ENCODE measurements at regions not wholly inside any gene's neighbourhood (a gene's known extent, or its start where the extent isn't known, plus 50 kb on each side); places are given as distances from the start of the nearest gene placed in this dataset.
"Not testable (repeated sequence)": the region's sequence is repeated elsewhere in the genome, so short reads cannot be mapped to it uniquely, and the experiment has no call there.

- DNase-seq (ENCODE audit: low read depth in 3 of 3), result no peak
Observed at GRCh38 chr2:13390676-13391075, 673.9 kb downstream of the TRIB2 start.

- DNase-seq (ENCODE audit: low read depth in 3 of 3), result no peak
Observed at GRCh38 chr2:13401312-13401711, 684.6 kb downstream of the TRIB2 start.

- no peak for DNase-seq (ENCODE audit: low read depth in 3 of 3)
Observed at GRCh38 chr2:13413989-13414388, 697.3 kb downstream of the TRIB2 start.

GRCh38 chr2:13414897-13415296, 698.2 kb downstream of the TRIB2 start:
- DNase-seq (ENCODE audit: low read depth in 3 of 3), result no peak

GRCh38 chr2:13433954-13434353, 717.2 kb downstream of the TRIB2 start:
- DNase-seq (ENCODE audit: low read depth in 3 of 3), result no peak

- not testable (repeated sequence) for DNase-seq (ENCODE audit: low read depth in 3 of 3)
Observed at GRCh38 chr2:13443554-13444261, 727.0 kb downstream of the TRIB2 start.

GRCh38 chr2:13462464-13462863, 745.7 kb downstream of the TRIB2 start:
- no peak for DNase-seq (ENCODE audit: low read depth in 3 of 3)

GRCh38 chr2:13466076-13466475, 749.3 kb downstream of the TRIB2 start:
- DNase-seq (ENCODE audit: low read depth in 3 of 3), result no peak

GRCh38 chr2:13474538-13474937, 757.8 kb downstream of the TRIB2 start:
- no peak for DNase-seq (ENCODE audit: low read depth in 3 of 3)

GRCh38 chr2:13480057-13480456, 763.3 kb downstream of the TRIB2 start:
- no peak for DNase-seq (ENCODE audit: low read depth in 3 of 3)

- DNase-seq (ENCODE audit: low read depth in 3 of 3), result no peak
Observed at GRCh38 chr2:13481201-13481600, 764.5 kb downstream of the TRIB2 start.

GRCh38 chr2:13485256-13485655, 768.5 kb downstream of the TRIB2 start:
- DNase-seq (ENCODE audit: low read depth in 3 of 3), result no peak

GRCh38 chr2:13488965-13489364, 772.2 kb downstream of the TRIB2 start:
- no peak for DNase-seq (ENCODE audit: low read depth in 3 of 3)

- no peak for DNase-seq (ENCODE audit: low read depth in 3 of 3)
Observed at GRCh38 chr2:13492262-13492661, 775.5 kb downstream of the TRIB2 start.

- DNase-seq (ENCODE audit: low read depth in 3 of 3), result no peak
Observed at GRCh38 chr2:13495051-13495450, 778.3 kb downstream of the TRIB2 start.

GRCh38 chr2:13504808-13505207, 788.1 kb downstream of the TRIB2 start:
- no peak for DNase-seq (ENCODE audit: low read depth in 3 of 3)

GRCh38 chr2:13508671-13509070, 791.9 kb downstream of the TRIB2 start:
- no peak for DNase-seq (ENCODE audit: low read depth in 3 of 3)

GRCh38 chr2:13515254-13515653, 798.5 kb downstream of the TRIB2 start:
- DNase-seq (ENCODE audit: low read depth in 3 of 3), result no peak

GRCh38 chr2:13522096-13522495, 805.4 kb downstream of the TRIB2 start:
- DNase-seq (ENCODE audit: low read depth in 3 of 3), result no peak

- DNase-seq (ENCODE audit: low read depth in 3 of 3), result no peak
Observed at GRCh38 chr2:13522917-13523821, 806.4 kb downstream of the TRIB2 start.

- DNase-seq (ENCODE audit: low read depth in 3 of 3), result no peak
Observed at GRCh38 chr2:13524492-13524891, 807.8 kb downstream of the TRIB2 start.

- not testable (repeated sequence) for DNase-seq (ENCODE audit: low read depth in 3 of 3)
Observed at GRCh38 chr2:13531735-13532410, 815.1 kb downstream of the TRIB2 start.
